ENCODE measurements at regions not wholly inside any gene's neighbourhood (a gene's known extent, or its start where the extent isn't known, plus 50 kb on each side); places are given as distances from the start of the nearest gene placed in this dataset.

GRCh38 chr10:10807106-10807505, 210.6 kb upstream of the CELF2 start:
- no peak for TF ChIP-seq ZNF274 (IDR thresholded peaks at IDR 0.05; ENCODE audit: low read depth, low read length)
- no peak for TF ChIP-seq YY1 (IDR thresholded peaks at IDR 0.05; ENCODE audit: insufficient read depth, insufficient read length)
